Activated T-cell treated with anti-CD3 and anti-CD28 coated beads, Interleukin-2, amount 50 U/mL, for 1 hour (primary cell): ENCODE measurements at regions not wholly inside any gene's neighbourhood (a gene's known extent, or its start where the extent isn't known, plus 50 kb on each side); places are given as distances from the start of the nearest gene placed in this dataset.

Experiments used
- DNase-seq: peaks from one replicate; pipeline ENCODE4 v3.0.0-alpha.2; 2020

- no peak for DNase-seq
Observed at GRCh38 chr15:62790546-62790945, 252.0 kb upstream of the TPM1 start.

GRCh38 chr15:62791694-62792093 lies 250.9 kb upstream of the TPM1 start:
- no peak for DNase-seq

- DNase-seq: no peak
Observed at GRCh38 chr15:62792986-62793751, 249.4 kb upstream of the TPM1 start.

GRCh38 chr15:62793752-62794144 lies 248.8 kb upstream of the TPM1 start:
- no peak for DNase-seq

GRCh38 chr15:62795171-62795570 lies 247.4 kb upstream of the TPM1 start:
- no peak for DNase-seq

- no peak for DNase-seq
Observed at GRCh38 chr15:62795700-62796695, 246.5 kb upstream of the TPM1 start.

- DNase-seq: no peak
Observed at GRCh38 chr15:62797171-62797570, 245.4 kb upstream of the TPM1 start.

- no peak for DNase-seq
Observed at GRCh38 chr15:62798536-62798935, 244.0 kb upstream of the TPM1 start.

GRCh38 chr15:62799037-62799436 lies 243.5 kb upstream of the TPM1 start:
- DNase-seq: no peak

- DNase-seq: no peak
Observed at GRCh38 chr15:62799919-62800318, 242.6 kb upstream of the TPM1 start.

GRCh38 chr15:62802612-62803011 lies 239.9 kb upstream of the TPM1 start:
- no peak for DNase-seq

GRCh38 chr15:62803856-62804400 lies 238.6 kb upstream of the TPM1 start:
- no peak for DNase-seq

GRCh38 chr15:62805502-62805901 lies 237.0 kb upstream of the TPM1 start:
- DNase-seq: no peak

- DNase-seq: no peak
Observed at GRCh38 chr15:62807539-62808130, 234.9 kb upstream of the TPM1 start.

- no peak for DNase-seq
Observed at GRCh38 chr15:62809115-62809967, 233.2 kb upstream of the TPM1 start.

GRCh38 chr15:62809968-62810260 lies 232.6 kb upstream of the TPM1 start:
- no peak for DNase-seq

- DNase-seq: no peak
Observed at GRCh38 chr15:62812515-62812835, 230.1 kb upstream of the TPM1 start.

- no peak for DNase-seq
Observed at GRCh38 chr15:62816342-62817069, 226.0 kb upstream of the TPM1 start.

- DNase-seq: no peak
Observed at GRCh38 chr15:62818691-62819090, 223.9 kb upstream of the TPM1 start.

GRCh38 chr15:62821384-62822131 lies 221.0 kb upstream of the TPM1 start:
- no peak for DNase-seq

GRCh38 chr15:62822228-62822627 lies 220.3 kb upstream of the TPM1 start:
- DNase-seq: no peak
